ENCODE measurements at regions not wholly inside any gene's neighbourhood (a gene's known extent, or its start where the extent isn't known, plus 50 kb on each side); places are given as distances from the start of the nearest gene placed in this dataset.

- TF ChIP-seq CTCF (IDR thresholded peaks at IDR 0.05; ENCODE audit: extremely low read depth, missing control alignments) = no peak
- no peak for DNase-seq (ENCODE audit: low spot score)
Measured at GRCh38 chr20:50388733-50389437, 121.3 kb upstream of the PTPN1 start.

- TF ChIP-seq CTCF (IDR thresholded peaks at IDR 0.05; ENCODE audit: extremely low read depth, missing control alignments) = no peak
- no peak for DNase-seq (ENCODE audit: low spot score)
Measured at GRCh38 chr20:50389438-50389807, 120.8 kb upstream of the PTPN1 start.

- no peak for DNase-seq (ENCODE audit: low spot score)
- no peak for TF ChIP-seq CTCF (IDR thresholded peaks at IDR 0.05; ENCODE audit: extremely low read depth, missing control alignments)
Measured at GRCh38 chr20:50389808-50390684, 120.1 kb upstream of the PTPN1 start.

- DNase-seq (ENCODE audit: low spot score) = no peak
- no peak for TF ChIP-seq CTCF (IDR thresholded peaks at IDR 0.05; ENCODE audit: extremely low read depth, missing control alignments)
Measured at GRCh38 chr20:50390685-50391443, 119.3 kb upstream of the PTPN1 start.

- no peak for TF ChIP-seq CTCF (IDR thresholded peaks at IDR 0.05; ENCODE audit: extremely low read depth, missing control alignments)
- no peak for DNase-seq (ENCODE audit: low spot score)
Measured at GRCh38 chr20:50391444-50392137, 118.6 kb upstream of the PTPN1 start.

- DNase-seq (ENCODE audit: low spot score) = no peak
- TF ChIP-seq CTCF (IDR thresholded peaks at IDR 0.05; ENCODE audit: extremely low read depth, missing control alignments) = no peak
Measured at GRCh38 chr20:50392138-50392866, 117.9 kb upstream of the PTPN1 start.
